Panc1 (cell line): ENCODE measurements at regions not wholly inside any gene's neighbourhood (a gene's known extent, or its start where the extent isn't known, plus 50 kb on each side); places are given as distances from the start of the nearest gene placed in this dataset.
"Not testable (repeated sequence)": the region's sequence is repeated elsewhere in the genome, so short reads cannot be mapped to it uniquely, and the experiment has no call there.

Experiments used
- ATAC-seq: fragments of 200-7000 bp; cut with Tn5 transposase; 2 replicates; pipeline ENCODE4 v1.9.1; 2020; ENCODE audit warnings: mild to moderate bottlenecking, moderate library complexity
- BruUV-seq: library from RNA; stranded (reverse); fragments of 400-500 nt; replicated peaks from 2 replicates; lab custom pipeline; 2021; lab: Mats Ljungman, UMichigan
- CTCF ChIA-PET: fragments of 300-600 bp; sonication (Branson Sonifier 250); formaldehyde crosslinking; loops from one replicate; lab custom pipeline; 2022; ENCODE audit warnings: antibody characterized with exemption; lab: Charles Lee
- POLR2A ChIA-PET: fragments of 300-600 bp; sonication (Branson Sonifier 250); formaldehyde crosslinking; loops from one replicate; lab custom pipeline; 2022; ENCODE audit warnings: antibody characterized with exemption; lab: Charles Lee
- DNase-seq: peaks from one replicate; pipeline ENCODE4 v3.0.0-alpha.2; 2010; ENCODE audit warnings: low read depth, low spot score
- H3K27ac ChIP-seq: 2 replicates; pipeline ENCODE4 v1.5.1; 2011; ENCODE audit warnings: mild to moderate bottlenecking, low read length, inconsistent platforms
- H3K27me3 ChIP-seq: fragments of 200-500 bp; sonication (Bioruptor generic); 2 replicates; pipeline ENCODE4 v1.6.0; 2014; ENCODE audit warnings: low read length, inconsistent platforms; ENCODE audit not compliant: control insufficient read depth, insufficient read depth
- H3K36me3 ChIP-seq: fragments of 200-500 bp; sonication (Bioruptor generic); 2 replicates; pipeline ENCODE4 v1.5.1; 2014; ENCODE audit warnings: inconsistent platforms, mild to moderate bottlenecking, low read length, moderate library complexity; ENCODE audit not compliant: control insufficient read depth, insufficient read depth
- H3K4me1 ChIP-seq: 2 replicates; pipeline ENCODE4 v1.5.1; 2011; ENCODE audit warnings: inconsistent platforms, mild to moderate bottlenecking, low read length, moderate library complexity; ENCODE audit not compliant: control insufficient read depth, insufficient read depth
- H3K4me3 ChIP-seq, 2 experiments: 2 replicates each; pipeline ENCODE4 v1.5.1; 2011 to 2012; ENCODE audit warnings: low read depth in 2 of 2, low read length in 2 of 2, mild to moderate bottlenecking in 2 of 2, inconsistent platforms in 1 of 2, moderate library complexity in 1 of 2
- H3K9me3 ChIP-seq: fragments of 200-500 bp; sonication (Bioruptor generic); 2 replicates; pipeline ENCODE4 v1.5.1; 2014; ENCODE audit warnings: low read depth, mild to moderate bottlenecking, inconsistent platforms, low read length, moderate library complexity; ENCODE audit not compliant: control insufficient read depth, insufficient read depth
- CTCF ChIP-seq: fragments of 450-650 bp; IDR thresholded peaks from 2 replicates; pipeline ENCODE4 v1.5.1; 2017; ENCODE audit warnings: mild to moderate bottlenecking
- POLR2AphosphoS5 ChIP-seq: IDR thresholded peaks from 2 replicates; pipeline ENCODE4 v1.6.1; 2012; ENCODE audit warnings: mild to moderate bottlenecking, low read depth, low read length, moderate library complexity
- REST ChIP-seq, 2 experiments: IDR thresholded peaks; 2 replicates each; pipeline ENCODE4 v1.6.1; 2011 to 2012; ENCODE audit warnings: low read depth in 2 of 2, control low read depth in 1 of 2, low read length in 1 of 2, mild to moderate bottlenecking in 1 of 2, moderate library complexity in 1 of 2; ENCODE audit not compliant: insufficient read depth in 1 of 2
- SIN3A ChIP-seq: IDR thresholded peaks from 2 replicates; pipeline ENCODE4 v1.6.1; 2012; ENCODE audit warnings: low read depth, mild to moderate bottlenecking, low read length, moderate library complexity, borderline replicate concordance; ENCODE audit not compliant: insufficient read depth
- TCF7L2 ChIP-seq: IDR thresholded peaks from 2 replicates; pipeline ENCODE4 v1.6.1; 2011; ENCODE audit warnings: mild to moderate bottlenecking, low read depth, low read length, inconsistent platforms
- in situ Hi-C: cut with HindIII; loops from 2 replicates; pipeline ENCODE4 v1.10.0; 2016; ENCODE audit warnings: low sequenced_read_pairs, low pct_unique_long_range_greater_than_20kb
- intact Hi-C: fragments of 100-400 bp; cut with micrococcal nuclease; formaldehyde crosslinking; loops from one replicate; pipeline ENCODE4 v1.10.0; 2022; ENCODE audit not compliant: unreplicated experiment

GRCh38 chr3:163362151-163362550, 1716.1 kb downstream of the SI start:
- H3K27ac ChIP-seq = no peak overlapping the region
- ChIA-PET CTCF (no interaction called here), POLR2A (no interaction called here)
- DNase-seq (no peak), ATAC-seq (no peak)
- BruUV-seq = no TSS peak
- in situ Hi-C loops (no loop called here), intact Hi-C loops (no loop called here)
- H3K9me3 ChIP-seq = peaks cover 3% of the 10 kb centered on the region; the same call in 1 of the 2 replicates
- H3K4me1 ChIP-seq = no peaks in the 10 kb centered on the region
- H3K27me3 ChIP-seq = no peaks in the 10 kb centered on the region
- no peak overlapping the region for H3K4me3 ChIP-seq
- TF ChIP-seq TCF7L2 (no peak), SIN3A (no peak)
- H3K36me3 ChIP-seq = no peaks in the 10 kb centered on the region

- H3K4me3 ChIP-seq, H3K9me3 ChIP-seq, H3K36me3 ChIP-seq, DNase-seq, H3K27me3 ChIP-seq, CTCF ChIA-PET, intact Hi-C loops, H3K4me1 ChIP-seq, H3K27ac ChIP-seq, BruUV-seq, POLR2A ChIA-PET, in situ Hi-C loops, ATAC-seq: not testable (repeated sequence)
These were observed 1716.9 kb downstream of the SI start for GRCh38 chr3:163361357-163361878.

GRCh38 chr3:163347944-163348343, 1730.4 kb downstream of the SI start:
- Histone ChIP-seq H3K9me3 (no peaks in the 10 kb centered on the region), H3K27me3 (no peaks in the 10 kb centered on the region), H3K4me1 (no peaks in the 10 kb centered on the region), H3K36me3 (no peaks in the 10 kb centered on the region), H3K27ac (no peak overlapping the region), H3K4me3 (no peak overlapping the region)
- no peak for DNase-seq
- CTCF ChIA-PET = no interaction called here
- TF ChIP-seq CTCF (no peak), SIN3A (no peak), REST (IDR thresholded peaks at IDR 0.05; ENCODE audit: insufficient read depth in 1 of 2, low read depth in 2 of 2, low read length in 1 of 2) (no peak), TCF7L2 (no peak), POLR2AphosphoS5 (no peak)
- in situ Hi-C loops = no loop called here
- no TSS peak for BruUV-seq
- intact Hi-C loops = no loop called here
- ATAC-seq = no peak
- POLR2A ChIA-PET = no interaction called here
